ENCODE measurements at regions not wholly inside any gene's neighbourhood (a gene's known extent, or its start where the extent isn't known, plus 50 kb on each side); places are given as distances from the start of the nearest gene placed in this dataset.

GRCh38 chr7:114160925-114161324 lies 242.1 kb upstream of the PPP1R3A start:
- peaks cover 9 to 10% of the 10 kb centered on the region in 2 experiments for H3K4me1 Mint-ChIP-seq
- Histone ChIP-seq H3K4me1 (ENCODE audit: insufficient read depth, low read length) (peaks cover 3% of the 10 kb centered on the region; the same call in 1 of the 2 replicates), H4K20me1 (ENCODE audit: control insufficient read depth, insufficient read depth, insufficient read length) (no peaks in the 10 kb centered on the region), H2BK120ac (ENCODE audit: low read depth, low read length, poor library complexity, severe bottlenecking) (no peak overlapping the region), H3K79me1 (ENCODE audit: insufficient read depth, low read depth, low read length, poor library complexity, severe bottlenecking) (no peaks in the 10 kb centered on the region), H3T11ph (ENCODE audit: low read length) (no peak overlapping the region), H3K27me3 (ENCODE audit: insufficient read depth, low read length) (no peaks in the 10 kb centered on the region), H2AK5ac (ENCODE audit: insufficient read length, low read length) (no peak overlapping the region), H3K9me3 (ENCODE audit: control insufficient read depth, low read depth, low read length) (no peaks in the 10 kb centered on the region), H3K18ac (ENCODE audit: insufficient read length, low read depth, low read length) (no peak overlapping the region), H3K23me2 (ENCODE audit: insufficient read length, low read depth, low read length, poor library complexity, severe bottlenecking) (no peaks in the 10 kb centered on the region), H3K4me2 (ENCODE audit: insufficient read depth, insufficient read length, low read length) (no peak overlapping the region), H4K5ac (ENCODE audit: insufficient read length, low read depth, low read length) (no peak overlapping the region), H2BK5ac (ENCODE audit: insufficient read length, low read length) (no peak overlapping the region), H3K27ac (ENCODE audit: insufficient read length, low read depth, low read length) (no peak overlapping the region), H3K14ac (ENCODE audit: insufficient read depth, low read length) (no peak overlapping the region), H4K91ac (ENCODE audit: insufficient read length, low read depth, low read length) (no peak overlapping the region), H2BK15ac (ENCODE audit: low read depth, low read length) (no peak overlapping the region), H4K8ac (replicated peaks; ENCODE audit: insufficient read length, low read depth, low read length) (no peak overlapping the region), H3K9ac (ENCODE audit: extremely low read depth, insufficient read length, low read length) (no peak overlapping the region), H3K79me2 (ENCODE audit: insufficient read depth, low read length) (no peaks in the 10 kb centered on the region), H2BK20ac (ENCODE audit: low read depth, low read length, poor library complexity, severe bottlenecking) (no peak overlapping the region), H3K4ac (ENCODE audit: low read depth, low read length) (no peak overlapping the region), H2AFZ (ENCODE audit: low read length) (no peak overlapping the region), H3K23ac (ENCODE audit: insufficient read length, low read depth, low read length) (no peak overlapping the region), H2BK12ac (ENCODE audit: insufficient read length, low read depth, low read length) (no peak overlapping the region), H3K56ac (ENCODE audit: insufficient read length, low read depth, low read length) (no peak overlapping the region)
- H3K9me3 Mint-ChIP-seq, result no peaks in the 10 kb centered on the region
- no peak for DNase-seq
- WGBS (ENCODE audit: extremely low coverage, insufficient read length, low lambda C conversion rate), result no CpG with 5 or more reads among the region's 2 CpGs
- no peak overlapping the region for H3K27ac Mint-ChIP-seq
- no peak overlapping the region for H3K4me3 Mint-ChIP-seq
- no peak for TF ChIP-seq CTCF (conservative IDR thresholded peaks at IDR 0.05)
- H3K36me3 Mint-ChIP-seq (ENCODE audit: insufficient read depth in 1 of 3, low read depth in 3 of 3), result no peaks in the 10 kb centered on the region
- no peaks in the 10 kb centered on the region for H3K27me3 Mint-ChIP-seq (ENCODE audit: low read depth)
